LNCaP clone FGC (cell line): ENCODE measurements at regions not wholly inside any gene's neighbourhood (a gene's known extent, or its start where the extent isn't known, plus 50 kb on each side); places are given as distances from the start of the nearest gene placed in this dataset.
"Not testable (repeated sequence)": the region's sequence is repeated elsewhere in the genome, so short reads cannot be mapped to it uniquely, and the experiment has no call there.

Source experiments
- DNase-seq: peaks from one replicate; pipeline ENCODE4 v3.0.0-alpha.2; 2011; ENCODE audit warnings: low read depth
- H3K4me3 ChIP-seq: 2 replicates; pipeline ENCODE4 v1.5.1; 2011; ENCODE audit warnings: mild to moderate bottlenecking, low read depth, low read length, control low read depth
- TF ChIP-seq, protein P1 (sequence below): IDR thresholded peaks from 2 replicates; pipeline ENCODE4 v1.5.1; 2012; ENCODE audit warnings: mild to moderate bottlenecking; ENCODE audit not compliant: control insufficient read depth, insufficient read depth; ENCODE audit errors: extremely low read depth

DNA sequence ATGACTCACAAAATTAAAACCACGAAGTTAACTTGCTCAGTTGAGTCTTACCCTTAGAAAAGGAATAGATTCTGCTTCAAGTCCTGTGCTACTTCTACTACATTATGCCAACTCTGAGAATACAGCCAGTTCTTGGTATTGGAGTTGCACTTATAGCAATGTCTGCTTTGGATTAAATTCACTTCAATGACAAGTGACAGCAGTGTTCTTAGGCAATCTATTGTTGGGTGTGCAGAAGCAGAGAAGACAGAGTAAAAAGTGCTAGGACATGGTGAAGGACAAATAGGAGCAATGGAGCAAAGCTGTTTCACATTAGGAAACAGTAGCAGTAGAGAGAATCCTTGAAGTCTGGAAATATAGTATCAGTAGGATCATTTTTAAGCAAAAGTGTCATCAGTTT is 713.1 kb downstream of the SI start:
- no peak overlapping the region for H3K4me3 ChIP-seq
- TF ChIP-seq, protein P1, sequence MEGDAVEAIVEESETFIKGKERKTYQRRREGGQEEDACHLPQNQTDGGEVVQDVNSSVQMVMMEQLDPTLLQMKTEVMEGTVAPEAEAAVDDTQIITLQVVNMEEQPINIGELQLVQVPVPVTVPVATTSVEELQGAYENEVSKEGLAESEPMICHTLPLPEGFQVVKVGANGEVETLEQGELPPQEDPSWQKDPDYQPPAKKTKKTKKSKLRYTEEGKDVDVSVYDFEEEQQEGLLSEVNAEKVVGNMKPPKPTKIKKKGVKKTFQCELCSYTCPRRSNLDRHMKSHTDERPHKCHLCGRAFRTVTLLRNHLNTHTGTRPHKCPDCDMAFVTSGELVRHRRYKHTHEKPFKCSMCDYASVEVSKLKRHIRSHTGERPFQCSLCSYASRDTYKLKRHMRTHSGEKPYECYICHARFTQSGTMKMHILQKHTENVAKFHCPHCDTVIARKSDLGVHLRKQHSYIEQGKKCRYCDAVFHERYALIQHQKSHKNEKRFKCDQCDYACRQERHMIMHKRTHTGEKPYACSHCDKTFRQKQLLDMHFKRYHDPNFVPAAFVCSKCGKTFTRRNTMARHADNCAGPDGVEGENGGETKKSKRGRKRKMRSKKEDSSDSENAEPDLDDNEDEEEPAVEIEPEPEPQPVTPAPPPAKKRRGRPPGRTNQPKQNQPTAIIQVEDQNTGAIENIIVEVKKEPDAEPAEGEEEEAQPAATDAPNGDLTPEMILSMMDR: no peak
- DNase-seq: no peak

DNA sequence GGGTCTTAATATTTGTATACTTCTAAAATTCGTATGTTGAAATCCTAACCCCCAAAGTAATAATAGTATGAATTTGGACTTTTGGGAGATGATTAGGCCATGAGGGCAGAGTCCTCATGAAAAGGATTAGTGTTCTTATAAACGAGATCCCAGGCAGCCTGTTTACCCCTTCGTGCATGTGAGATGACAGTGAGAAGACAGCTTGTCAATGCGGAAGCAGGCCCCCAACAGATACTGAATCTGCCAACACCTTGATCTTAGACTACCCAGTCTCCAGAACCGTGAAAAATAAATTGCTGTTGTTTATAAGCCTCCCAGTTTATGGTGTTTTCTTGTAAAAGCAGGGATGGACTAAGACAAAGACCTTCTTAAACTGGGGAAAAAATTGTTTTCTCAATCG is 714.2 kb downstream of the SI start:
- TF ChIP-seq, protein P1: no peak
- no peak for DNase-seq
- H3K4me3 ChIP-seq: no peak overlapping the region

DNA sequence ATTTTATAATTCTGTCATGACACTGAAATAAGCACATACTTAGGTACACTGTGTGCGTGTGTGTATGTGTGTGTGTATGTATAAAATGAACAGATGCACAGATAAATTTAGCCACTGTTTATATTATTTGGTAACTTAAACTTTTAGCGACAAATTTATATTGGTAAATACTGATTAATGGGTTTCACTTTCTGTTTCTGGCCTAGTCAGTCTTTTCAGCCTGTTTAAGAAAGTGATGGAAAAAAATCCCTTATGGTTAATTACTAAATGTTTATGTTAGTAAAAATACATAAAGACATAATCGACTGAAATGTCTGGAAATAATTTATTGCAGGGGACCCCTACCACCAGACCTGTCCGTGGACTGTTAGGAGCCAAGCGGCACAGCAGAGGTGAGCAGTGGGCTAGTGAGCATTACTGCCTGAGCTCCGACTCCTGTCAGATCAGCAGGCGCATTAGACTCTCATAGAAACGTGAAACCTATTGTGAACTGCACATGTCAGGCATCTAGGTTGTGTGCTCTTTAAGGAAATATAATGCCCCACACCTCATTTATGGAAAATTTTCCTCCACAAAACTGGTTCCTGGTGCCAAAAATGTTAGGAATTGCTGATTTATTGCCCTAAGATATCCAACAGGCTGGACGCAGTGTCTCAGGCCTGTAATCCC is 717.4 kb downstream of the SI start:
- no peak for DNase-seq
- no peak overlapping the region for H3K4me3 ChIP-seq
- TF ChIP-seq, protein P1: no peak

DNA sequence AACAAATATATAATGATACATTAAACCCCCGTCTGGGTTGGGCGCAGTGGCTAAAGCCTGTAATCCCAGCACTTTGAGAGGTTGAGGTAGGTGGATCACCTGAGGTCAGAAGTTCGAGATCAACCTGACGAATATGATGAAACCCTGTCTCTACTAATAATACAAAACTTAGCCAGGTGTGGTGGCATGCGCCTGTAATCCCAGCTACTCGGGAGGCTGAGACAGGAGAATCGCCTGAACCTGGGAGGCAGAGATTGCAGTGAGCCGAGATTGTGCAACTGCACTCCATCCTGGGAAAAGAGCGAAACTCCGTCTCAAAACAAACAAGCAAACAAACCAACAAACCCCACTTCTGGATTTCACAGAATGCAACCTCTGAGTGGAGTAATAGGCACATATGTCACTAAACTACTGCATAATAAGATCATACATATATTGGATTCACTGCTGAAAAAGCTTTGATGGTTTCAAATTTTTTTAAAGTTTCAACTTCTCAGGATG is 718.2 kb downstream of the SI start:
- no peak overlapping the region for H3K4me3 ChIP-seq
- TF ChIP-seq, protein P1: no peak

DNA sequence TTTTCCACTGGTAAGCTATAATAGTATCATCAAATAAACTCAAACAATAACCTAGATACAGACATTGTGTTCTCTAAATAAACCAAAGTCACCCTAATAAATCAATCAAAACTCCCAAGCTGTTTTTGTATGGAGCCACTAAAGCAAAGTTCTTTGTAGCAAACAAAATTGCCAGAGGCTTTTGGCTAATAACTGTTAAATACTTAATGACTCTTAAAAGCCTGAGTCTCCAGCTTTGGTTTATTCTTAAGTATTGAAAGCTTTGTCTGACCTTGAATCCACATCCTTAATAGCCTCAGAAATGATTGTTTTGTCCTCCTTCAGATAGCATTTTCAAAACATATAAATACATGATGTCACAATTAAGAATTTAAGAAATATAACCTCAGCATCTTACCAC is 725.3 kb downstream of the SI start:
- DNase-seq: peak; percentile 25
- H3K4me3 ChIP-seq: no peak overlapping the region
- TF ChIP-seq, protein P1: no peak

More for the DNA sequence above, 718.2 kb downstream of the SI start:
- no peak for DNase-seq

DNA sequence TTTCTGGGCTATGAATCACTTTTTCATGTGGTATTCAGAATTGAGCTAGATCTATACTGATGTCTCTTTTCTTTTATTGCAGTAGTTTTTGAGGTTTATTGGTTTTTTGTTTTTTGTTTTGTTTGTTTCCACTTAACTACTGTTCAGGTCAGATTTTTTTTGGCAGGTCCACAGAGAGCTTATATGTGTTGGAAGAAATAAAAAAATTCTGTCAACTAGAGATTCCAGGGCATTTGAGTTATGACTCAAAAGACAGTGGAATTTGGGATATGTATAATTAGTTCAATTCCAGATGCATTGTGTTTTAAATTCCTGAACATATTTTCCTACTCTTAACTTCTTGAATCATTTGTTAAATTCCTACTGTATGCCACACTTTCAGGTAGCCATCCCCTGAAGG is 727.2 kb downstream of the SI start:
- H3K4me3 ChIP-seq: no peak overlapping the region
- no peak for DNase-seq
- TF ChIP-seq, protein P1: no peak

DNA sequence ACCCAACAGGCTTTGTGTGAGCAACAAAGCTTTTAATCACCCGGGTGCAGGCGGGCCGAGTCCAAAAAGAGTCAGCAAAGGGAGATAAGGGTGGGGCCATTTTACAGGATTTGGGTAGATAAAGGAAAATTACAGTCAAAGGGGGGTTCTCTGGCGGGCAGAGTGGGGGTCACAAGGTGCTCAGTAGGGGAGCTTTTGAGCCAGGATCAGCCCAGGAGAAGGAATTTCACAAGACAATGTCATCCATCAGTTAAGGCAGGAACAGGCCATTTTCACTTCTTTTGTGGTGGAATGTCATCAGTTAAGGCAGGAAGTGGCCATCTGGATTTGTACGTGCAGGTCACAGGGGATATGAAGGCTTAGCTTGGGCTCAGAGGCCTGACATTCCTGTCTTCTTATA is 736.1 kb downstream of the SI start:
- H3K4me3 ChIP-seq, DNase-seq: not testable (repeated sequence)
